ENCODE measurements at regions not wholly inside any gene's neighbourhood (a gene's known extent, or its start where the extent isn't known, plus 50 kb on each side); places are given as distances from the start of the nearest gene placed in this dataset.

DNA sequence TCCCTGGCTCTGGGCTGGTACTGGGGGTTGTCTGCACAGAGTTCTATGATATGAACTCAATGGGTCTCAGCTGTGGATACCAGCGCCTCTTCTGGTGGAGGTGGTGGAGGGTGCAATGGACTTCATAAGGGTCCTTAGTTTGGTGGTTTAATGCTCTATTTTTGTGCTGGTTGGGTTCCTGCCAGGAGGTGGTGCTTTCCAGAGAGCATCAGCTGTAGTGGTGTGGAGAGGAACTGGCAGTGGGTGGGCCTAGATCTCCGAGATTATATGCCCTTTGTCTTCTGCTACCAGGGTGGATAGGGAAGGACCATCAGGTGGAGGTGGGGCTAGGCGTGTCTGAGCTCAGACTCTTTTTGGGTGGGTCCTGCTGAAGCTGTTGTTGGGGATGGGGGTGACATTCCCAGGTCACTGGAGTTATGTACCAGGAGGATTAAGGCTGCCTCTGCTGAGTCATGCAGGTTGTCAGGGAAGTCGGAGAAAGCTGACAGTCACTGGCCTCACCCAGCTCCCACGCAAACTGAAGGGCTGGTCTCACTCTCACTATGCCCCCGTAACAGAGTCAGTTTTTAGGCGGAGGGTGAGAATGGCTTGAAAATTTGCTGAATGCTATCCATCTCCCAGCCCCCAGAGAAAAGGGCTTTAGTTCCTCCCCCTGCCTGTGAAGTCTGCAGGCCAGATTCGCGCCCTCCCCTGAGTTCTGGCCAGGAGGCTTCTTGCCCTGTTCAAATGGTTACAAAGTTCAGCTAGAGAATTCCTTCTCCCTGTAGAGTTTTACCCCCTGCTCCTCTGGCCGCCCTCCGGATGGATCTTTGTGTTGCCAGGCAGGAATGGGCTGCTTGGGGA lies 902.9 kb downstream of the LTN1 start:
- H3K9me1 ChIP-seq (ENCODE audit: control insufficient read depth, extremely low read depth, insufficient read depth, low read length) = no peaks in the 10 kb centered on the region
- FAIRE-seq (no peak), DNase-seq (ENCODE audit: low read depth, low spot score) (no peak)
- no peaks in the 10 kb centered on the region for H3K36me3 ChIP-seq (ENCODE audit: control insufficient read depth in 2 of 2, extremely low read depth in 1 of 2, insufficient read depth in 2 of 2, low read length in 2 of 2)
- H3K4me2 ChIP-seq (ENCODE audit: control insufficient read depth, extremely low read depth, insufficient read depth, low read depth, low read length) = no peak overlapping the region
- no peaks in the 10 kb centered on the region for H4K20me1 ChIP-seq (ENCODE audit: control insufficient read depth, extremely low read depth, insufficient read depth, low read length)
- no peaks in the 10 kb centered on the region for H3K9me3 ChIP-seq (ENCODE audit: control insufficient read depth, low read depth, low read length)
- no peaks in the 10 kb centered on the region for H3K27me3 ChIP-seq (ENCODE audit: control insufficient read depth, extremely low read depth, insufficient read depth, low read length)
- no peak overlapping the region for H3K9ac ChIP-seq (ENCODE audit: control insufficient read depth, extremely low read depth, insufficient read depth, low read length)
- dilution Hi-C loops (cut with MboI; ENCODE audit: extremely low pct_ligation_motif_present, low sequenced_read_pairs) = no loop called here
- H3K4me3 ChIP-seq (ENCODE audit: control insufficient read depth in 2 of 3, extremely low read depth in 1 of 3, insufficient read depth in 2 of 3, low read depth in 1 of 3, low read length in 3 of 3) = no peak overlapping the region
- H3K4me1 ChIP-seq (ENCODE audit: control insufficient read depth, extremely low read depth, insufficient read depth, low read length) = no peaks in the 10 kb centered on the region
- no peaks in the 10 kb centered on the region for H3K79me2 ChIP-seq (ENCODE audit: control insufficient read depth, insufficient read depth, low read length)
- H2AFZ ChIP-seq (ENCODE audit: control insufficient read depth, low read length) = no peak overlapping the region
- TF ChIP-seq, protein P1, sequence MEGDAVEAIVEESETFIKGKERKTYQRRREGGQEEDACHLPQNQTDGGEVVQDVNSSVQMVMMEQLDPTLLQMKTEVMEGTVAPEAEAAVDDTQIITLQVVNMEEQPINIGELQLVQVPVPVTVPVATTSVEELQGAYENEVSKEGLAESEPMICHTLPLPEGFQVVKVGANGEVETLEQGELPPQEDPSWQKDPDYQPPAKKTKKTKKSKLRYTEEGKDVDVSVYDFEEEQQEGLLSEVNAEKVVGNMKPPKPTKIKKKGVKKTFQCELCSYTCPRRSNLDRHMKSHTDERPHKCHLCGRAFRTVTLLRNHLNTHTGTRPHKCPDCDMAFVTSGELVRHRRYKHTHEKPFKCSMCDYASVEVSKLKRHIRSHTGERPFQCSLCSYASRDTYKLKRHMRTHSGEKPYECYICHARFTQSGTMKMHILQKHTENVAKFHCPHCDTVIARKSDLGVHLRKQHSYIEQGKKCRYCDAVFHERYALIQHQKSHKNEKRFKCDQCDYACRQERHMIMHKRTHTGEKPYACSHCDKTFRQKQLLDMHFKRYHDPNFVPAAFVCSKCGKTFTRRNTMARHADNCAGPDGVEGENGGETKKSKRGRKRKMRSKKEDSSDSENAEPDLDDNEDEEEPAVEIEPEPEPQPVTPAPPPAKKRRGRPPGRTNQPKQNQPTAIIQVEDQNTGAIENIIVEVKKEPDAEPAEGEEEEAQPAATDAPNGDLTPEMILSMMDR (optimal IDR thresholded peaks at IDR 0.05 in 1 of 3, IDR thresholded peaks at IDR 0.05 in 1 of 3, conservative IDR thresholded peaks at IDR 0.05 in 1 of 3; ENCODE audit: extremely low read depth in 1 of 3, insufficient read depth in 2 of 3, low read length in 3 of 3) = no peak
- no peak for TF ChIP-seq EZH2 (IDR thresholded peaks at IDR 0.05; ENCODE audit: low read length)
- H3K27ac ChIP-seq (ENCODE audit: control insufficient read depth, insufficient read depth, low read length) = no peak overlapping the region

DNA sequence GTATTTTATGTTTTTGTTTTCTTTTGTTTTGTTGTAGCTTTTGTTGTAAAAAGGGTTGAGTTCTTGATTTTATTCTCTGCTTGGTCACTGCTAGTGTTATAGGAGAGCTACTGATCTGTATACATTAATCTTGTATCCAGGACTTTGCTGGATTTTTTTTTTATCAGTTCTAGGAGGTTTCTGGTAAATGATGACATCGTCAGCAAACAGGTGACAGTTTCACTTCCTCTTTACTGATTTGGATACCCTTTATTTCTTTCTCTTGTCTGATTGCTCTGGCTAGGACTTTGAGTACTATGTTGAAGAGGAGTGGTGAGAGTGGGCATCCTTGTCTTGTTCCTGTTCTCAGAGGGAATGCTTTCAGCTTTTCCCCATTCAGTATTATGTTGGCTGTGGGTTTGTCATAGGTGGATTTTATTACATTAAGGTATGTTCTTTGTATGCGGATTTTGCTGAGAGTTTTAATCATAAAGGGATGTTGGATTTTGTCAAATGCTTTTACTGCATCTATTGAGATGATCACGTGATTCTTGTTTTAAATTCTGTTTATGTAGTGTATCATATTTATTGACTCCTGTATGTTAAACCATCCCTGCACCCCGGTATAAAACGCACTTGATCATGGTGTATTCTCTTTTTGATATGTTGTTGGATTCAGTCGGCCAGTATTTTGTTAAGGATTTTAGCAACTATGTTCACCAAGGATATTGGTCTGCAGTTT lies 905.7 kb downstream of the LTN1 start:
- FAIRE-seq = no peak

More for the DNA sequence above, 905.7 kb downstream of the LTN1 start:
- no peaks in the 10 kb centered on the region for H4K20me1 ChIP-seq (ENCODE audit: control insufficient read depth, extremely low read depth, insufficient read depth, low read length)
- no peaks in the 10 kb centered on the region for H3K9me1 ChIP-seq (ENCODE audit: control insufficient read depth, extremely low read depth, insufficient read depth, low read length)
- TF ChIP-seq, protein P1 (optimal IDR thresholded peaks at IDR 0.05 in 1 of 3, IDR thresholded peaks at IDR 0.05 in 1 of 3, conservative IDR thresholded peaks at IDR 0.05 in 1 of 3; ENCODE audit: extremely low read depth in 1 of 3, insufficient read depth in 2 of 3, low read length in 3 of 3) = no peak
- TF ChIP-seq EZH2 (IDR thresholded peaks at IDR 0.05; ENCODE audit: low read length) = no peak
- H3K4me3 ChIP-seq (ENCODE audit: control insufficient read depth in 2 of 3, extremely low read depth in 1 of 3, insufficient read depth in 2 of 3, low read depth in 1 of 3, low read length in 3 of 3) = no peak overlapping the region
- H3K79me2 ChIP-seq (ENCODE audit: control insufficient read depth, insufficient read depth, low read length) = no peaks in the 10 kb centered on the region
- no peak overlapping the region for H2AFZ ChIP-seq (ENCODE audit: control insufficient read depth, low read length)
- H3K9ac ChIP-seq (ENCODE audit: control insufficient read depth, extremely low read depth, insufficient read depth, low read length) = no peak overlapping the region
- H3K27ac ChIP-seq (ENCODE audit: control insufficient read depth, insufficient read depth, low read length) = no peak overlapping the region
- no peak overlapping the region for H3K4me2 ChIP-seq (ENCODE audit: control insufficient read depth, extremely low read depth, insufficient read depth, low read depth, low read length)
- dilution Hi-C loops (cut with MboI; ENCODE audit: extremely low pct_ligation_motif_present, low sequenced_read_pairs) = no loop called here
- DNase-seq (ENCODE audit: low read depth, low spot score) = no peak
- no peaks in the 10 kb centered on the region for H3K27me3 ChIP-seq (ENCODE audit: control insufficient read depth, extremely low read depth, insufficient read depth, low read length)
- H3K36me3 ChIP-seq (ENCODE audit: control insufficient read depth in 2 of 2, extremely low read depth in 1 of 2, insufficient read depth in 2 of 2, low read length in 2 of 2) = no peaks in the 10 kb centered on the region
- H3K9me3 ChIP-seq (ENCODE audit: control insufficient read depth, low read depth, low read length) = no peaks in the 10 kb centered on the region
- H3K4me1 ChIP-seq (ENCODE audit: control insufficient read depth, extremely low read depth, insufficient read depth, low read length) = no peaks in the 10 kb centered on the region
